ENCODE measurements at regions not wholly inside any gene's neighbourhood (a gene's known extent, or its start where the extent isn't known, plus 50 kb on each side); places are given as distances from the start of the nearest gene placed in this dataset.

DNA sequence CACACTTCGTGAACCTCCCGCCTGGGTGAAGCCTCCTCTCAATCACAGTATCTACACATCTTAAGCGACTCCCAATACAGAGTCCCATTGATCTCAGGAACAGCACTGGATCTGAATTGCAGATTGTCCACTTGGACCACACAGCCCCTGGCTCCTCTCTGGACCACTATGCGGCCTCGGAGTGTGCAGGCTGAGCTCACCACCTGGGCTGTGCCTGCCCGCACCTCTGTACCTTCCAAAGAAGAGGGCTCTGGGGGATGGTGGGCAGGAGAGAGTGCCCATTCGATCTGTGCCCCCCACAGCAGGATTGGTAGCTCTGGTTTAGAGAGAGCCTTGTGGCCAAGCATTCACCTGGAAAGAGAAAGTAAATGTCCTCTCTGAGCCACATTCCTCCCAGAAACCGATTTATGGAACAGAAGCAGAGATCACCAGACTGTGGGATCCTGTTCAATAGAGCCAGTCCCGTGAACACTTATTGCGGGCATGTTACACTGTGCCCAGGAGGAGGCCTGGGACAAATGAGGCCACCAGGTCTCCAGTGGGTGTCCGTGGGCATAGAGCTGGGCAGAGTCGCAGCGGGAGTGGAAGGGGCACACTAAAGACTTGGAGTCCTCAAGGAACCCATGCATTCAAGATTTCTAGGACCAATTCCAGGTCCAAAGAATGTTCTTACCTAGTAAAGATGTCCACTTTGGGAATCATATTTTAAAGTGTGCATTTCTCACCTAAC lies 141.6 kb upstream of the SOX1 start:
- no peak for DNase-seq (ENCODE audit: low spot score)

DNA sequence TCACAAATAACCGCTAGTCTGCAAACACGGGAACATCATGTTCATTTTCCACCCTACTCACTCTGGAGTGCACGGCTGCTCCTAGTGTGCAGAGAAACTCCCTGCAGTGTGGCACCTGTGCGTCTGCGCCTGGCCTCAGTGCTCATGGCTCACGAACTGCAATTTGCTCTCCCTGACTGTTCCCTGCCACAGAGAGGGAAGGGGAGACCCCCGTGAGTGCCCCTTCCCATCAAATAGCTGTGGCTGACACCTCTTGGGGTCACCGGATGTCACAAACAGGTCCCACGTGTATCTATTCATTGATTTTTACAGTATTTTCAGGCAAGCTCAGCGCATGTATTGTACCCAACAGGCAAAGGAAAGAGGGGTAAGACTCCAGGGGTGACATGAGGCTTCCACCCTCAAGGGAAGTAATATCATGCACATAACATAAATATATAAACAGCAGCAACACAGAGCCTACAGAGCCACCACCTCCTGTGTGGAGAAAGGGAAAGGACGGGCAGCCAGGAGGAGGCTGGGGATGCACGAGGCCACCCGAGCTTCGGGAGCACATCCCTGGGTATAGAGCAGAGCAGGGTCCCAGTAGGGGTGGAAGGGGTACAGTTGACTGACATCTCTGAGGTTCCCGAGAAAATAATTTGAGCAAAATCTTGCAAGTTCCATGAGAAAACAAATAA lies 140.3 kb upstream of the SOX1 start:
- DNase-seq (ENCODE audit: low spot score) = no peak

DNA sequence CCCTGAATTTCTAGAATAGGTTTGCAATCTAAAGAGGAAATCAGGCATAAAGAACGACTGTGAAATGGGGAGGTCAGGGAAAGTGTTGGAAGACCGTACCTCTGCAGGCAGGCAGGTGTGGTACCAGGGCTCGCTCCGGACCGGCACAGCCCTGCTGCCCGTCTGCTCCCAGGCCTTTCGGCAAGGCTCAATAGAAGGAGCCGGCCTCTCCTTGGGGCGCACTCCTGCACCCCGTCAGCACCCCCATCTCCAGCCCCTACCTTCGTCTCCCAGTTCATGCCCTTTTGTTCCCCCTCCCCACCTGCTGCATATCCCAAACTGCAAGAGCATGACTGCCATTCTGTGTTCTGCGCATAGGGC lies 139.8 kb upstream of the SOX1 start:
- DNase-seq (ENCODE audit: low spot score) = no peak

DNA sequence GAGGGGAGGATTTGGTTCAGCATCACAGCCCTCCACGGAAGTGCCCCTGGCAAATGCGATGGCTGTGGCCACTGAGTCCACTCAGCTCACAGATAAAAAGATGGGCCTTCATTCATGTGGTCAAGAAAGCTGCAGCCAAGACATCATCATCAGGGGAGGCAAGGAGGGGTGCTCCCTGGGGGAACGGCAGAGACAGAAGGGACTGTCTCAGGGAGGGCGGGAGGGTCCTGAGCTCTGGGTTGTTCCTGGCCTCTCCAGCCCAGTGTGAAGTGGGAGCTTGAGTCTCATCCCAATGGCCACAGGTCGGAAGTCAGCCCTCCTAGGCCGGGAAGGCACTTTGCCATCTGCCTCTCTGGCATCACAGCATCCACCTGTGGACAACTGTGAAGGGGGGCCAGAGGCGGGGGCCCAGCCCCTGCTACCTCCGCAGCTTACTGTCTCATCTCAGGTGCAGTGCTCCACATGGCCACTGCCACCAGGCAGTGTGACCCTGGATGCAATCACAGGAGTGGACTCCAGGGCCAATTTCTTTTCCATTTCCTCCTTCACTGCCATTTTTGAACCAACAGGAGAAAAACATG lies 137.8 kb upstream of the SOX1 start:
- no peak for DNase-seq (ENCODE audit: low spot score)

DNA sequence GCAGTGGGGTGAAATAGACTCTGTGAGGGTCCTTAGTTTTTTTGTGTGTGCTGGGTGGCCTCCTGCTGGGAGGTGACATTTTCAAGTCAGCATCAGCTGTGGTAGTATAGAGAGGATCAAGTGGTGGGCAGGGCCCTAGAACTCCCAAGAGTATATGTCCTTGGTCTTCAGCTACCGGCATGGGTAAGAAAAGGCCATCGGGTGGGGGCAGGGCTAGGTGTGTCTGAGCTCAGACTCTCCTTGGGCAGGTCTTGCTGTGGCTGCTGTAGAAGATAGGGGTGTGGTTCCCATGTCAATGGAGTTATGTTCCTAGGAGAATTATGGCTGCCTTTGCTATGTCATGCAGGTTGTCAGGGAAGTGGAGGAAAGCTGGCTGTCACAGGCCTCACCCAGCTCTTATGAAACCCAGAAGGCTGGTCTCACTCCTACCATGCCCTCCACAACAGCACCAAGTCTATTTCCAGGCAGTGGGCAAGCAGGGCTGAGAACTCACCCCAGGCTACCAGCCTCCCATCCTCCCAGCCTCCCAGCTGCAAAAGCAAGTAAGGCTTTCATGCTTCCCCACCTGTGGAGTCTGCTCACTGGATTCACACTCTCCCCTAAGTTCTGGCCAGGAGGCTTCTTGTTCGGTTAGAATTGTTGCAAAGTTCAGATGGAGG lies 130.6 kb upstream of the SOX1 start:
- no peak for DNase-seq (ENCODE audit: low spot score)

DNA sequence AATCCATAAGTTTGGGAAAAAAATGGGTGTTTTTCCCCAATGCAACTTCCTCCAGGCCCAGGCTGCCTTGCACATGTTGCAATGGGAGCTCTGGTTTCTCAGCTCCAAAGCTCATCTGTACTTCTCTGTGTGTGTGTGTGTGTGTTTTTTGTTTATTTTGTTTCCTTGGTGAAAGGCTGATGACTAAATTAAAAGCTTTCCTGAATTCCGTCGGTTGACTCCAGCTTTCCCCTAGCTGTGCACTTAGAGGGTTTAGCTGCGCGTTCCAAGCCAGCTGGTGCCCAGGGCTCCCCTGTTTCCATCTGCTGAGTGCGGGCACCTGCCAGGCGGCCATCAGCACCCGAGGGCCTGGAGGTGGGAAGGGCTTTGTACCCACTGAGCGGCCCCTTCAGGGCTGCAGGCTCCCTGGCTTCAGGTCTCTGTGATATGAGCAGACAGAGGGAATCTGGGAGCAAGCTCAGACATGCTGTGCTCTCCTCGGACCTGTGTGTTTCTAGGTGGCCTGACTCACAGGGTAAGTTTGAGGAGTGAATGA lies 129.1 kb upstream of the SOX1 start:
- DNase-seq (ENCODE audit: low spot score) = no peak

DNA sequence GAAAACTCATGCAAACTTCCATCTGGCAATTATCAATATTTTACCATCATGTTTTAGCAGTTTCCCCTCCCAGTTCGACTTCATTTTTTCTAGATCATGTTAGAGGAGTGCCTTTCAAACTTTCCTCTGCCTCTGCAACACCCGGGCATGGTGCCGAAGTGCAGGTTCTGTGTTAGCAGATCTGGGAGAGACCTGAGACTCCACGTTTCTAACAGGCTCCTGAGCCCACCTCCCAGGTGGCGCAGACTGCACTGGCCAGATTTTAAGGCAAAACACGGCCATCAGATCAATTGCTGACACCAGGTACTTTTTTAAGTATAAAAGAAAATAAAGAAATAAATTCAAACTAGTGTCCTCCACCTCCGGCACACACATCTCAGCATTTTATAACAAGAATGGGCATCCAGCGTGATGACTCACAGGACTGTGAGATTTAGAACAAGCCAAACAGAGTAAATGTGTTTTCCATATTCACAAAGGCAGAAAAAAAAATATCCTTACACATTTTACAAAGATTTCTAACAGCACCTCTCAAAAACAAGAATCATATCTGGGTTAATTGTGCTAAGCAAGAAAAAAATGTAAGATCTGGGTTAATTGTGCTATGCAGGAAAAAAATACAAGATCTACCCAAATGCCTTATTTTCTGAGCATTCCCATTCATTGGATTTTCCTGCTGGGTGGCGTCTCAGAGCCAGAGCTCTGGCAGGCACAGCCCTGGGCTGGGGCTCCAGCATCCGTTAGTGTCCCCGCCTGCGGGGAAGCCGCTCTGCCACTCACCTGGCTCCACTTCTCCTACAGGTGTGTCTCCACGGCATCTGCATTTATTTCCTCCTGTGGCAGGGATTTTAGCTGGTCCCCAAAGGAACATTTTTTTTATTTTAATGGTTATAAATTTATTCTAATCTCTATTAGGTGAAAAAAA lies 127.9 kb upstream of the SOX1 start:
- no peak for DNase-seq (ENCODE audit: low spot score)

DNA sequence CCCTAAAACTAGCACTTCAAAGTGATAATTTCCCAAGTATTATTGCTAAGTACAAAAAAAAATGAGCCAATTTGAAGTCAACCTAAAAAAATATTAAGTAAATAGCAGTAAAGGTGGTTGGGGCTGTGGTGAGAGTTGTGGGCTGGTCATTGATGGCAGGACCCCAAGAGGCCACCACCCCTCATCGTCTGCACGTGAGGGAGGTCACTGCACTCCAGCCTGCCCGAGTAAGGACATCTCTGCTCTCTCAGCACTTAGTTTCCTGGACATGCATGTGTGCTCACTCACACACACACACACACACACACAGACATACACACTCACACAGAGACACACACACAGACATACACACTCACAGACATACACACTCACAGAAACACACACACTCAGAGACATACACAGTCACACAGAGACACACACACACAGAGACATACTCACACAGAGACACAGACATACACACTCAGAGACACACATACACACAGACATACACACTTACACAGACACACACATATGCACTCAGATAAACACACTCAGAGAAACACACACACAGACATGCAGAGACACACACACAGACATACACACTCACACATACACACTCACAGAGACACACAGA lies 127.2 kb upstream of the SOX1 start:
- DNase-seq (ENCODE audit: low spot score) = no peak

DNA sequence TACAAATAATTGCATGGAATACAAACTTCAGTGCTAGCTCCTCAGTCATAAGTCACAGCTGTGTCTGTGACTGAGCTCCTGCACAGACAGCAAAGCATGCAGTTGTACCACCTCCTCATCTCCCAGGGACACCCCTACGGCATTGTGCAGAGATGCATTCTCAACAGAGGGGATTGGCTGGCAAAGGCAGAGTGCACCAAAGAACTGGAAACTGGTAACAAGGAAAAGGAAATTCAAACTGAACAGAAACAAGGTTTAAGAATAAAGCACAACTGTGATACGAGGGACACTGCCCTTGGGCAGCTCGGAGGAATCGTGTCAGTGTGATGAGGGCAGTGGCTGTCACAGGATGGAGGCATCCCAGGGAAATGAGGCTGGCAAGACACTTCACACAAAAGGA lies 126.1 kb upstream of the SOX1 start:
- no peak for DNase-seq (ENCODE audit: low spot score)

DNA sequence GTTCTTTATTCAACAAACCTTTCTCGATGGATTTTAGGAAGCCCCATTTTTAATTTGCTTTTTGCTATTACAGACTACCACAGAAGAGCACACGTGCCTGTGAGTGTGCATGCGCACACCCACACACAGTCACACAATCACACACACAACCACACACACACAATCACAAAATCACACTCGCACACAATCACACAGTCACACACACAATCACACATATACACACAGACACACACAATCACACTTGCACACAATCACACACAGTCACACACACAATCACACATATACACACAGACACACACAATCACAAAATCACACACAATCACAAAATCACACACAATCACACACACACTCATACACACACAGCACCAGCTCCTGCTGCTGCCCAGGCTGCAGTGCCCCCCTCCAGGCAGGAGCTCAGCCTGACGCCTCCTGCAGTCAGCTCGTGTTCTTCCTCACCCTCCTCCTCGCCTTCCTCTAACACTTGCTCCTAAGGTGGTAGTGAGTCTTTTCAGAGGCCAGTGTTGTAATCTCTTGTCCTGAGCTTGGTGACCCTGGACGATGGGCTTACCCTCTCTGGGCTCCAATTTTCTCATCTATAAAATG lies 125.0 kb upstream of the SOX1 start:
- DNase-seq (ENCODE audit: low spot score) = no peak

DNA sequence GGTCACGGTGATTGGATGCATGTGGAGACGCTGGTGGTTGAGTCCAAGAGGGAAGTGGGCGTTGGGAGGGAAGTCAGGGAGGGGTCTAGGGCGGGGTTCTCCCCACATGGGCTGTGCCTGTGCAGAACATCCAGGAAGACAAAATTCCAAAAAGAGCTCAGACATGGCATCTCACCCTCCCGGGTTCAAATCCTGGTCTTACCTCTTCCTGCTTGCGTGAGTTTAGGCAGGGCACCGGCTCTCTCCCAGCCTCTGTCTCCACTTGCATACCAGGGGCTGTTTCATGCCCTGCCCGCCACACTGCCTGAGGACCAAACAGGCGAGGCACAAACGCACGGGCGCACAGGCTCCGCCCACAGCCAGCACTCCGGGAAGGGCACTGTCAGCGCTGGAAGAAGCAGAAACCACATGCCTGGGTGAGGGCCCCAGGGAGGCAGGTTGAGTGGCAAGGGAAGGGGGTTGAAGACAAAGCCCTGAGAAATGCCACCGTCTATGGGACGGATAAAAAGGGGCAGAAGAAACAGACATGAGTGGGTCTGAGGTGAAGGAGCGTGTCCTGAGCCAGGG lies 123.6 kb upstream of the SOX1 start:
- DNase-seq (ENCODE audit: low spot score) = no peak

DNA sequence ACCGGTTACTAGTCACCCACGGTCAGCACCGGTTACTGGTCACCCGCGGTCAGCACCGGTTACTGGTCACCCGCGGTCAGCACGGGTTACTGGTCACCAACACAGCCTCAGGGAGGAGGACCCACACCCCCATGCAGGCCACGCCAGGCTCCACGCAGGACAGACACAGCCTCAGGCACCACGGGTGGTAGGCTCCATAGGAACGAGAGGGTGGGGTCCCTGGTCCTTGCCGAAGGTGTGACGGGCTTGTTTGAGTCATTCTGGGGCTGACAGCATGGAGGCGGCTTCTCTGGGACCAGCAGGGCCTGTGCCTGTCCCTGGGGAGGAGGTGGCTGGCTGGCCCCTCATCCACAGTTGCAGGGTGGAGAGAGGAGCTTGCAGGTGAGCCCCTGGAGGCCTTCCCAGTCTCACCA lies 122.8 kb upstream of the SOX1 start:
- DNase-seq (ENCODE audit: low spot score) = no peak

DNA sequence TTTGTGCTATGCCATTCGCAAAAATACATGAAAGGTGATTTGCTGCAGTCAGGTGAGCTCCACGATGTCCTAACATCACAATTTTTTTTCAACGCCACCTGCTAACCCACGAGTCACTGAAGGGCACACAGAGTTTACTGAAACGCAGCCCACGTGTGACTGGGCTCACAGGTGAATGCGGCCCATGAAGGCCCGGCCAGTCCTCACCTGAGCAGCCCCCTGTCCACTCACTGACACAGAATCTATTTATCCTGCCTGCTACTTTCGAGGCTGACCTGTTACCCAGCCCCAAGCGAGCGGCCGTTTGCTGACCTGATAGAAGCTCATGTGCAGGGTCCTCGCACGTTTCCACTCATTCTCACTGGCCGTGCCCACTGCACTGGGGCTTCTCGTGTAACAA lies 121.9 kb upstream of the SOX1 start:
- no peak for DNase-seq (ENCODE audit: low spot score)

DNA sequence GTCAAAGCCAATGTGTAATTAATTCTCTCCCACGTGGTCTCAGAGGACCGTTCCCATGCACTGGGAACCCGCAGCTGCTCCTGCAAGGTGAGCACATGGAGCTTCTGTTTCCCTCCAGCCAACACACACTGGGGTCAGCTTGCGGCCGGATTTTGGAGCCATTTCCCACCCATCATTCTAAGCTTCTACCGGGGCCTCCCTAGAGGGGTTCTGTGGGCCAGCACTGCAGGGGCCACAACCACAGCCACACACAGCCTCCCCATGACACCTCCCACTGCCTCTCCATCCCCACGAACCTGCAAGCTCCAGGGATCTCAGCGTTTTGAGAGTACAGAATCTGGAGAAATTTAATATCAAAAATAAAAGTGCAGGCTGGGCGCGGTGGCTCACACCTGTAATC lies 120.7 kb upstream of the SOX1 start:
- no peak for DNase-seq (ENCODE audit: low spot score)

DNA sequence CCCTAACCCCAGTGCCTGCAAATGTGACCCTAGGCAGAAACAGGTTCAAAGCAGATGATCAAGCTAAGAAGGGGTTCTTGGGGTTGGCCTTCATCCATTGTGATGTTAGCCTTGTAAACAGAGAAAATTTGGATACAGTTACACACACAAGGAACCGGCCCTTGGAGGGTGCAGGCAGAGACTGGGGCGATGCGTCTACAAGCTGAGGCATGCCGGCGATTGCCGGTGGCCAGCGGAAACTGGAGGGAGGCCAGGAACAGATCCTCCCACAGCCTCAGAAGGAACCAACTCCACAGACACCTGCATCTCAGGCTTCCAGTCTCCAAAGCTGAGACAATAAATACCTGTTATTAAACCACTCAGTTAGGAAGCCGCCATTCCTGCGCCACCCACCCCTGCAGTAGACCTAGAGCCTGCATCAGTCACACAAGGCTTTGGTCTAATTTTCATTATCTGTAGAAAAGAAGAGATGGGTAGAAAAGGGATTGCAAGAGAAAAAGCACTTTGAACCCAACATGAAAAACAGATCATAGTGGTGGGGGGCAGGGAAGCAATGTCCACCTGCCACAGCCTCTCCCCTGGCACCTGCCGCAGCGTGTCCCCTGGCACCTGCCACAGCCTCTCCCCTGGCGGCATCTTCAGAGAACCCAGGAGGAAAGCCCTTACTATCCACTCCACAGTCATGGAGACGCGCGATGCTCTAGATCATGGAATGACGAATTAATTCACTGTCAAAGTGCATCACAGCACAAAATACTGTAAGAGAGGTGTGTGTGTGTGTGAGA lies 119.7 kb upstream of the SOX1 start:
- DNase-seq (ENCODE audit: low spot score) = no peak

DNA sequence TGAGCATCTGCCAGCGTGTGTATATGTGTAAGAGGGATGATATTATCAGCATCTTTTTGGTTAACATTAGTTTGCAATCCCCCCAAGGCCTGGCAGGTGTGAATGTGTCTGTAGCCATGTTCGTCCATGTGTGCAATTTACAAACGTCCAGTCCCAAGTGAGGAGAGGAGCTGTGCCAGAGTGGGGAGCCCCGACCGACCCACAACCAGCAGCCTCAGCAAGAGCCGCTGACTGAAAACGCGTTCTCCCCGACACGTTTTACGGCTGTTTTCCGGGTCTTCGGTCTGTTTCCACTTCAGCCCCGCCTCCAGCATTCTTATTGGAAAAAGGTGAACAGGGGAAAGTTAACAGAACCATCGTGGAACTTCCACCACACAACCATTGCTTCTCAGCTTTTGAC lies 119.1 kb upstream of the SOX1 start:
- no peak for DNase-seq (ENCODE audit: low spot score)

DNA sequence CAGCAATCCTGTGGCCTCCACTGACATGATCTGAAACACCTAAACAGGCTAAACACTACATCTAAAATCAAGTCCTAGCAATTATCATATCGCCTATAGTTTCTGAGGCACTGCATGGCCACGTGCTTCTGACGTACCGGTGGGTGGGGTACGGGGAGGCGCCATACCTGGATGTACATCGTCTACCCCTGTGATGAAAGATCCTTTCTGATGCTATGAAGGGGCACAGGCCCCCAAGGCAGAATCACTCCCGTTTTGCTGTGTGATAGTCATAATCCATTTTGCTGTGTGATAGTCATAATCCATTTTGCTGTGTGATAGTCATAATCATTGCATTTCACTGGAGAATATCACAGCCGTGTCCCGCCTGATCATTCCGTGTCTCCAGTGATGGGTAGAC lies 118.7 kb upstream of the SOX1 start:
- no peak for DNase-seq (ENCODE audit: low spot score)

DNA sequence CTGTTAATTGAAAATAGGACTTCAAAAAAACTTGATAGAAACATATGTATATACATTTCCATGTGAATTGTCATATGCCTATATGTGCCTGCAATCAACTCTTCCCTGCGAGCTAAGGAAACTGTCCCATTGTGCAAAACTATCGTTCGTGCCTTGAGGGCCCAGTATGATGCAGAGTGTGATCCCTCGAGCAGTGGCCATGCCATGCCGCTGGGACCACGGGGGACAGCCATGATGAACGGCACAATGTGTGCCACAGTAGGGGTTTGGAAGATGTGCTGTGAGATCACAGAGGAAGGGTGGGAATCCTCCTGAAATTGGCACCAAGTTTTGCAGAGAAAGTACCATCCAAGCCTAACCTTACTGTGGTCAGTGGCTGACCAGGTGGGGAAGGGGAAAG lies 118.1 kb upstream of the SOX1 start:
- DNase-seq (ENCODE audit: low spot score) = no peak

DNA sequence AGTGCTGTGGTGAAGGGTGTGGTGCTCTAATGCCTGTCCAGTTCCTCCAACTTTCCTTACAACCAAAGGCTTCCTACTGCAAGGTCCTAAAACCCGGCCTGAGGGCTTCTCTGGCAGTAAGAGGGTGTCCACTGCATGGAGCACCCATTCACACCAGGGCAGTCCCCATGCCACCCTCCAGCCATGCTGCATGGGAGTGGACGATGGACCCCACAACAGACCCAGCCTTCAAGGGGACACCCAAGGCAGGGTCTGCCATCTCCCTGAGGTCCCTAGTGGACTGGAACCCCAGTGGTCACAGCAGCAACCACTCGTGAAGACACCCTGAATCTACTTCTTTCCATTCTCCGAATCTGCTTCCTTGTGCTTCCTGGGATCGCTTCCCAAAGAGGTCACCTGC lies 117.6 kb upstream of the SOX1 start:
- DNase-seq (ENCODE audit: low spot score) = no peak

DNA sequence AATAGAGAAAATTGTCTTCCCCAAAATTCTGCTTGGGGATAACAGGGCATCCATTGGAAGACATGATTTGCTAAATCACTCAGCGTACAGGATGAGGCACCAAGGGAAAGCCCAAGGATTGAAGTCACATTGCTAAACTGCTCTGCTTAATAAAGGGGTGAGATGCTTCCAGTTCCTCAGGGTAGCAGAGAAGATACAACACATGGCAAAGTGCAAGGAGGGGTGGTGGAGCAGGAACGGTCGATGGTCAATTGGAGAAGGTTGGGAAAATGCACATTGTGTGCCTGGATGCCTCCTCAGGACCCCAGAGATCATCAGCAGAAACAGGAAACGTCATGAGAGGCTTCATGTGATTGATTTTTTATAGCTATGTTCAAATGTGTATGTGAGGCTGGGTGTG lies 116.3 kb upstream of the SOX1 start:
- DNase-seq (ENCODE audit: low spot score) = no peak

All from D341Med (cell line).